Spleen (tissue), 7 donors: ENCODE measurements at regions not wholly inside any gene's neighbourhood (a gene's known extent, or its start where the extent isn't known, plus 50 kb on each side); places are given as distances from the start of the nearest gene placed in this dataset.

ENCODE experiments used
- POLR2A ChIP-seq, 3 donors: fragments of 450-650 bp; IDR thresholded peaks; one replicate each; pipeline ENCODE4 v1.5.1; 2017; ENCODE audit warnings: antibody characterized with exemption in 3 of 3, mild to moderate bottlenecking in 1 of 3
- POLR2AphosphoS5 ChIP-seq, 3 donors: sonication (generic); formaldehyde crosslinking; IDR thresholded peaks; one replicate each; pipeline ENCODE4 v1.5.1; 2017; ENCODE audit warnings: antibody characterized with exemption in 3 of 3
- TF ChIP-seq, protein P1 (sequence below), 11 experiments: fragments of 200-600 bp in 7 of 11; fragments of 450-650 bp in 4 of 11; sonication (generic) in 4 of 11; IDR thresholded peaks in 8 of 11; conservative IDR thresholded peaks in 3 of 11; 1 replicate in 7 of 11; 2 replicates in 4 of 11; pipeline versions ENCODE4 v1.4.0 to v1.8.0; 2016 to 2021; ENCODE audit warnings: antibody characterized with exemption in 11 of 11, inconsistent platforms in 4 of 11, mild to moderate bottlenecking in 1 of 11
- donor health status: DM: no; HTN: no; CAD: no; lungs with moderate emphysema.
- donor health status: DM: no; HTN: no; CAD: no.
- donor health status: DM: no; HTN: no; CAD: no.

DNA sequence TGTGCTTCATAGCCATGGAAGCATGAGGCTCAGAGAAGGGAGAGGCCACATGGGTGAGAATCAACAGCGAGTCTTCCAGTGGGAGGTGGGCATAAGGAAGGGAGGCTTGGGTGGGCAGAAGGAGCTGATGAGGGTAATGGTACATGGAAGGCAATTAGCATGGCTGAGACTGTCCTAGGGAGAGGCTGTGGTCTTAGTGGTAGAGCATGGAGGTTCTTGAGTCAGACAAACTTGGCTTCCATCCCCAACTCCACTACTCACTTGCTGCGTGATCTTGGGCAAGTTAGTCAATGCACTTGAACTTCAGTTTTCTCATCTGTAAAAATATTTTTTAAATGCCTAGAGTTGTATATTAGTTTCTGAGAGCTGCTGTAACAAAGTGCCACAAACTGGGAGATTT lies 227.2 kb upstream of the E2F8 start:
- TF ChIP-seq POLR2AphosphoS5 (IDR thresholded peaks at IDR 0.05) (no peak), POLR2A (IDR thresholded peaks at IDR 0.05) (no peak)
- TF ChIP-seq, protein P1, sequence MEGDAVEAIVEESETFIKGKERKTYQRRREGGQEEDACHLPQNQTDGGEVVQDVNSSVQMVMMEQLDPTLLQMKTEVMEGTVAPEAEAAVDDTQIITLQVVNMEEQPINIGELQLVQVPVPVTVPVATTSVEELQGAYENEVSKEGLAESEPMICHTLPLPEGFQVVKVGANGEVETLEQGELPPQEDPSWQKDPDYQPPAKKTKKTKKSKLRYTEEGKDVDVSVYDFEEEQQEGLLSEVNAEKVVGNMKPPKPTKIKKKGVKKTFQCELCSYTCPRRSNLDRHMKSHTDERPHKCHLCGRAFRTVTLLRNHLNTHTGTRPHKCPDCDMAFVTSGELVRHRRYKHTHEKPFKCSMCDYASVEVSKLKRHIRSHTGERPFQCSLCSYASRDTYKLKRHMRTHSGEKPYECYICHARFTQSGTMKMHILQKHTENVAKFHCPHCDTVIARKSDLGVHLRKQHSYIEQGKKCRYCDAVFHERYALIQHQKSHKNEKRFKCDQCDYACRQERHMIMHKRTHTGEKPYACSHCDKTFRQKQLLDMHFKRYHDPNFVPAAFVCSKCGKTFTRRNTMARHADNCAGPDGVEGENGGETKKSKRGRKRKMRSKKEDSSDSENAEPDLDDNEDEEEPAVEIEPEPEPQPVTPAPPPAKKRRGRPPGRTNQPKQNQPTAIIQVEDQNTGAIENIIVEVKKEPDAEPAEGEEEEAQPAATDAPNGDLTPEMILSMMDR (IDR thresholded peaks at IDR 0.05 in 8 of 11, conservative IDR thresholded peaks at IDR 0.05 in 3 of 11): no peak
